HG02870 (cell line): ENCODE measurements at regions not wholly inside any gene's neighbourhood (a gene's known extent, or its start where the extent isn't known, plus 50 kb on each side); places are given as distances from the start of the nearest gene placed in this dataset.
A peak's percentile ranks its signal among the peaks of the same experiment; 100 is the strongest.
"Not testable (repeated sequence)": the region's sequence is repeated elsewhere in the genome, so short reads cannot be mapped to it uniquely, and the experiment has no call there.

Experiments
- ATAC-seq: cut with Tn5 transposase; IDR thresholded peaks from one replicate; pipeline ENCODE4 v1.9.1; 2021; ENCODE audit warnings: mild to moderate bottlenecking, moderate library complexity; ENCODE audit not compliant: unreplicated experiment

DNA sequence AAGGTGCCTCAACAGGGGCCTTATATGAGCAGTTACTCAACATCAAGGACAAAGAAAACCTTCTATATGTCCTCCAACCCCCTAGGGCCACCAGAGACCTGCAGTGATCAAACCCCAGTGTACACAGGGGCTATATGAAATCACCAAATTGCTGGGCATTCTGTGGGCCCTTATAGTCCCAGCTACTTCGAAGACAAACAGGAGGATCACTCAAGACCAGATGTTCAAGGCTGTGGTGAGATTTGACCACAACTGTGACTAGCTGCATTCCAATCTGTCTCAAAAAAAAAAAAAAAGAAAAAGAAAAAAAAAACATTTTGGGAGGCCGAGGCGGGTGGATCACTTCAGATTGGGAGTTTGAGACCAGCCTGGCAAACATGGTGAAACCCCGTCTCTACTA, 51.0 kb upstream of the PRB2 start:
- ATAC-seq: no peak

DNA sequence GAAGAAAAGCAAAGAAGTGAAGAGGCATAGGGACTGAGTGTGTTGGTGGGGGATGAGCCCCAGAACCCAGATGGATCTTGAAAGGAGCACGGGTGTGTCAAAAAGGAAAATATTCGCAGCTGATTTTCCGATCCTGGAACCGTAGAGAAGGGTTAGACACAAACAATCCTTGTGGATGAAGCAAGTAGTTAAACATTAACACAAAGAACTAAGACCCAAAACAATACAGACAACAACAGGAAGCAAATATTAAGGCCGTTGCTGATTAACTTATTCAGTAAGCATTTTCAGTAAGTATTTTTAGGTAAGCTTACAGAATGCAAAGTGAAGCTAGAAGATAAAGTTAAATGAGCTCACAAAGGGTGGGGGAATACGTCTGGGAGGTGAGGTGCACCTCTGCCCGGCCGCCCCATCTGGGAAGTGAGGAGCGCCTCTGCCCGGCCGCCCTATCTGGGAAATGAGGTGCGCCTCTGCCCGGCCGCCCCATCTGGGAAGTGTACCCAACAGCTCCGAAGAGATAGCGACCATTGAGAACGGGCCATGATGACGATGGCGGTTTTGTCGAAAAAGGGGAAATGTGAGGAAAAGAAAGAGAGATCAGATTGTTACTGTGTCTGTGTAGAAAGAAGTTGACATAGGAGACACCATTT, 62.8 kb upstream of the PRB2 start:
- no peak for ATAC-seq

DNA sequence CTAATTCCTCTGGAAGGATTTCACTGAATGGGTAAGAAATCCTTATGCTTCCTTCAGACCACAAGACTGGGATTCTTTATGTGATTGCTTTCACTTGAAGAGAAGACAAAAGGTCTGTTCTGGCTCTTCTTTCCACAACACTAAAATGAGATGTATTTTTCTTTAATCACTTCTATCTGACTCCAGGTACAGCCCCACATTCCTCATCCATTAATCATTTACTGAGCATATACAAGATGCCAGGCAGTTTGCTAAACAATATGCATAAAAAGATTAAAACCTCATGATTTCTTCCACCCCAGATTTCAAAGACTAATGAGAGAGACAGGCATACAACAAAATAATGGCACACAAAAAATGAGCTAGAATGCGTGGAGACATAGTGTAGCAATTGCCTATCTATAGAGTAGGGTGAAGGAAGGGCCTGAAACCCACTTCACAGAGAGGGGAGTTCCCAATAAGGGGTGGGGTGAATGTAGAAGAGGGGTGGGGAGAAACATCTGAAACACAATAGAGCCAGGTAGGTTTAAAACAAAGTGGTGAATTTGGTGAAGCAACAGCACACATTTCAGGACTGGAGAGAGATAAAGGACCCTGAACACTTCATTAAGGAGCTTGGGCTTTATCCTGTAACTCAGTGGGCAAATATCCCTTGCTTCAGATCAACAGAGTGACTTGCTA, 65.1 kb upstream of the PRB2 start:
- no peak for ATAC-seq

DNA sequence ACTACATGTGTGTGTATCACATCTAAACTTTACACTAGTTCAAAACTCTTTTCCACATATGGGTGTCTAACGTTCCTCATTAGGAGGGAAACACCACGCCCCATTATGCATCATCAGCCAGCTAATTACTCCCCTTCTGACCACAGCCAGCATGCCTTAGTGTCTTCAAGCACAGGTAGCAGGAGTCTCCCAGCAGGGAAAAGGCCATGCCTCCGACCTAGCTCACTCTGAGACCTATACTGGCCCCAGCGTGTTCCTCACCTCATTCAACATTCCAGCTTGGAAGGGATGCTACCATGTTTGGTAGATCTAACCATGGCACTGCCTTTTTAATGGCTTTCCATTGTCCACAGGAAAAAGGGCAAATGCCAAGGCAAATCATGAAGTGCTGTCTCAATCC, 66.1 kb upstream of the PRB2 start:
- ATAC-seq: no peak

DNA sequence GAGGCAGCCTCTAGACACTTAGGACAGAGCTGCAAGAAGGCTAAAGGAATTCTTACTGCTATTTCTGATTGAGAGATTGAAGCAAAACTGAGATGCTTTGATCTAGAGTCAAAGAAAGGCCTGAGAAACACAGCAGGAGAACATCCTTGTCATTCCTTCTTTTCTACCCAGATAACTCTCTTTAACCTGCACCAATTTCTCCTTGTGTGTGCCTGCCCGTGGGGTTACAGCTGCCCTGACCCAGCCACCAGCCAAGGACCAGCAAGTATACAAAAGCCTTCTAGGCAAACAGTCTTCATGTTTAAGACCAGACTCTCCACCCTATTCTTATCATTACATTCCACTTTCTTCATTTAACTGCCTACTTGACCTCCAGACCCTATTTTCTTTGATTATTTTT, 81.7 kb upstream of the PRB2 start:
- ATAC-seq: no peak

DNA sequence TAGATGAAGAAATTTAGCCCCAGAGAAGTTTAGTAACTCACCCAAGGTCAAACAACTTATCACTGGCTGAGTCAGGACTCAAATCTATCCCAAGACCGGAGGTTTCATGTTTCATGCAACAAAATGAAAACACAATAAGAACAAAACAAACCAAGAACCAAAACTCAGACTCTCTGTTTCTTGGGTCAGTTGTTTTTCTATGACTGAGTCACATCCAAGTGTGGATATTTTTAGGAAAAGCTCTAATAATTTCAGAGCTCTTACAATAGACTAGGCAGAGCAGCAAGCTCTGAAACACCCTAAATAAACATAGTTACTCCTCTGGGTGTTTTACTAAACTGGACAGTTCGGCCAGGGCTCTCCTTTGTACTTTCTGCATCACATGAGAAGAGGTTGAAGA, 87.6 kb upstream of the PRB2 start:
- no peak for ATAC-seq

DNA sequence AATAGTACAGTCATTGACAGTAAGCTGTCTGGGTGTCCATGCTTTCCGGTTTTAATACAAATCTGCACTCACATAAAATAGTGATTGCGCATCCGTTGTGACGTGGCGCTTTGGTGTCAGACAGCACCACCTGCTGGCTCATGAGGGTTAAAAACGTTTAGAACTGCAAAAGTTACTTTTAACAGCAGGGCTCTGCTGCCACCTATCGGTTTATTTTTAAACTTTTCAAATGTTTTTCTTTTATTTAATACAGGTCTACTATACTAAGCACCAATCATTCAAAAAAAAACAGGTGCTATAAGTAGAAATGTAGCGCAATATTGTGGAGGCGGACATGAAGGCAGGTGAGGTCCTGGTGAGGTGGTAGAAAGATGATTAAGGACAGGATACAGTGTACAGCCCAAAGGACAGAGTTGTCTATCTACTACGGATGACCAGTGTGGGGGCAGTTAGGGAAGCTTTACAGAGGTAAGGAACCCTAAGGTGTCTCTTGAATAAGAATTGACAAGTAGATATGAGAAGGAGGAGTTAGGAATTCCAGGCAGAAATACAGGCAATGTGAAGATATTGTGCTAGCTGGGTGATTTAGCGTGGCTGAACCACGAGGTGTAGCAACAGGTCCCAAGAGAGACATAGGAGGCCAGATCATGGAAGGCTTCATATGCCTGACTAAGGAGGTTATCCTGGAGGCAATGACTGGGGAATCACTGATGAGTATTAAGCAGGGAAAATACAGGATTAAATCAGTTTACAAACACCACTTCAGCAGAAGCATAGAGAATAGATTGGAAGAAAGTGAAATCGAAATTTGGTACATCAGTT, 91.5 kb upstream of the PRB2 start:
- ATAC-seq: no peak

DNA sequence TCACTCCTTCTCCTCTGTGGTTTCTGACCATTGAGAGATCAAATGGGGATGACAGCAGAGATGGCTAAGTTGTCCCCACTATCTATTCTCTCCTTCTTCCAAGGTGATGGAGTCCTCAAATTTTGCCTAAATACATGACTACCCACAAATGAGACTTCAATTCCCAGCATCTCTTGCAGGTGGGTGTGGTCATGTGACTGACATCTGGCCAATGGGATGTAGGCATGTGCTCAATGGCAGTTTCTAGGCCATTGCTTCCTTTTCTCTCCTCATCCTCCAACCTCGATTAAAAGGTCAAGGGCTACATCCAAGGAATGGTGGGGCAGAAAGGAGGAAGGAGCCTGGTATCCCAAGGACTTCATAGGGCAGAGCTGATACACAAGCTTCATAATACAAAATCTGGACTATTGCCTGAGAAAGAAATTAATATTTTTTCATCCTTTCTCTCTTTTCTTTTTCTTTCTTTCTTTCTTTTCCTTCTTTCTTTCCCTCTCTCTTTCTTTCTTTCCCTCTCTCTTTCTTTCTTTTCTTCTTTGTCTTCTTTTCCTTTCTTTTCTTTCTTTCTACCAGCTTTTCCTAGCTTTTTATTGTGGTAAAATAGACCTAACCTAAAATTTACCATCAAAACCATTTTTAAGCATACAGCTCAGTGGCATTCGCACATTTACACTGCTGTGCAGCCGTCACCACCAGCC, 100.9 kb upstream of the PRB2 start:
- ATAC-seq: no peak

DNA sequence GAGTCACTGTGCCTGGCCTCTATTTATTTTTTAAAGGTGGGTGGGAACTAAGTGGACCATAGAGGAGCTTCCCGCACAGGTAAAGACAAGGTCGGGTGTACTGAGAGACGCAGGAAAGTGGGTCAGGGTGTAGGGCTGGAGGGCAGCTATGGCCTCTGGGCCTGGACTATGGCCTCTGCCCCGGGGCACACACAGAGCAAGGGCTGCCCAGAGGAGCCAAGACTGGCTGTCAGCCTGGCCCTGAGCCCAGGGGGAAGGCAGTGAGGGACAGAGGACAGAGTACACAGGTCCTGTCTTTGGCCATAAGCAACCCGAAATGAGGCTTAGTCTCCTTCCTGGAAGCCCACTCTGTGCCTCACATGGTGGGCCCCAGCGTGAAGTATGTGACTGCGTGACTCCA, 102.1 kb upstream of the PRB2 start:
- no peak for ATAC-seq

DNA sequence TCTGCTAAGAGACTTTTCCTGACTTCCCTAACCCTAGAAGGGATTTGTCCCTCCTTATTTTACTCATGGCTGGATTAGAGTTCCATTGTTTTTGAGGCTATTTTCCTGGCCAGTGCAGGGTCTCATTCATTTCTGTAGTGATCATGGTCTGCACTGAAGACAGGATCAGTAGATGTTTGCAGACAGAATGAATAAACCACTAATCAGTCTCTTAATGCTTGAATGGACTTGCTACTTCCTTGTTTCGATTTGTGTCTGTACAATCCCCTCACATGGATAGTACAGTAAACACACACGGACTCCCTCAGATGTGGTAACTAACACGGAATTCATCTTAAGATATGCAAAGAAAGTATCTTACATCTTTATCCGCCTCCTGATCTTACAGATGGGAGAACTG, 102.6 kb upstream of the PRB2 start:
- peak; percentile 74 for ATAC-seq

DNA sequence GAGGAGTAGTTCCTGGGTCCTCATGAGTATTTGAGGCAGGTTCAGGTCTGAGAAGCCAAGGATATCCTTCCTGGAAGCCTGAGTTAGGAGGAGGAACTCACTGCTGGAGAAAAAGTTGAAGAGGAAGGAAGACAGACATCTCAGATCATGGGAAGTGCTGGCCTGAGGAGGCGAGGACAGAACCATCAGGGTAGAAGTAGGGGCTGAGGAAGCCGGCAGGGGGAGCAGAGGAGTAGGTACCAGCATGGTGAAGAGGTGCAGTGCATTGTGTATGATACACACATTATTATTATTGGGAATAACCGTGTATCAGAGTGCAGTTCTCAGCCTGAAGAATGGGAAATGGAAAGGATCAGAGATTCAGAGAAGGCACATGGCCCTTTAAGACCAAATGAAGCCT, 103.2 kb upstream of the PRB2 start:
- ATAC-seq: not testable (repeated sequence)

DNA sequence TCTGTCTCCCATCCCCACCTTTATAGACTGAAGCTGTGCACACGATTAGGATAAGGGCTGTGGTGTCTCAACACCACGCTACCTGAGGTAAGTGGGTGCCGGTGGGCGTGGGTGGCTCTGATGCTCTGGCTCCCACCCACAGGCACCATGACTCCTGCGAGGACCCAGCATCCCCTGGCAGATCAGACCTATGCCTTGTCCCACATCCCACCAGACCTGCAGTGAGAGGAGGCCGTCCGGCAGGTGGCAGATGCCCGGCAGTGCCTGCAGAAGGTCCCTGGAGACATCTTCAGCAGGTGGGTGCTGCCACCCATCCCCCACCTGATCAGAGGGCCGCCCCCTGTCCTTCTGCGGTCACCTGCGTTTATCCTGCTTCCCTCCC, 104.4 kb upstream of the PRB2 start:
- no peak for ATAC-seq

DNA sequence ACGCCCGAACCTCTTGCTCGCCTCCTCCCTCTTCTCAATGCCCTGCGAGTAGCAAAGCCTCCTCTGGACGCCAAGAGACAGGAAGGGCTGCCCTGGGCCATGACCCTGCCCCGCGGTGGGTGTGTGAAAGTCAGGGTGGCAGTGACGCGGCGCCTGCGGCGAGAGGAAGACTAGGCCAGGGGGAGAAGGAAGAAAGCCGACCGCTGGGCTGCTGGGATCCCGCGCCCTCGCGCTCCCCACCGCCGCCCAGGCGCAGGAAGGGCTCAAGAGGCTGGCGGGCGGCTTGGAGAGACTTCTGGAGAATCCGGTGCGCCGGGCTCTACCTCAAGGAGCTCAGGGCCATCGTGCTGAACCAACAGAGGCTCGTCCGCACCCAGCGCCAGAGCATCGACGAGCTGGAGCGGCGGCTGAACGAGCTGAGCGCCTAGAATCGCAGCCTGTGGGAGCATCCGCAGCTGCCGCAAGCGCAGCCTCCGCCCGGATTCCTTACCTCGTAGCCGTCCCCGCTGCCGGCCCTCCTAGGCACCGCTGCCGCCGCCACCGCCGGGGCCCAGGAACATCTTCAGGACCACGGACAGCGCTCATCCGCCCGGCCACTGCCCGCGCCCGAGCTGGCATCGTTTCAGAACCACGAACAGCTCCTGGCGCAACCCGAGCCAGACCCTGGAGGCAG, 105.0 kb upstream of the PRB2 start:
- no peak for ATAC-seq

DNA sequence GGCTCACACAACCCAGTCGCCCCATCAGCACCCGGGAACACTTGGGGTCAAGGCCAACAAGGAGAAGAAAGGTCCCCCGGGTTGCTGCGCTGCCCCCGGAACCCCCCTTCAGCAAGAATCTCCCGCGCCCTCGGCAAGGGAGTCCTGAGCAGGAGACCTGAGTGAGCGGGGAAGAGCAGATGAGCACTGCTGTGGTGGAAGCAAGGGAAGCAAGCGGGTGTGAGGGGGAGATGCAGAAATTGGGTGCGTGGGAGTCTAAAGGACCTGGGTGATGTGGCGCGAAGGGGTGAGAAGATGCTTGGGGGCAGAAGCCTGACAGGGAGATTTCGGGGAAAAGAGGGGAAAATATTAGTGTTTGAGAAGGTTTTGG, 105.5 kb upstream of the PRB2 start:
- ATAC-seq: no peak

DNA sequence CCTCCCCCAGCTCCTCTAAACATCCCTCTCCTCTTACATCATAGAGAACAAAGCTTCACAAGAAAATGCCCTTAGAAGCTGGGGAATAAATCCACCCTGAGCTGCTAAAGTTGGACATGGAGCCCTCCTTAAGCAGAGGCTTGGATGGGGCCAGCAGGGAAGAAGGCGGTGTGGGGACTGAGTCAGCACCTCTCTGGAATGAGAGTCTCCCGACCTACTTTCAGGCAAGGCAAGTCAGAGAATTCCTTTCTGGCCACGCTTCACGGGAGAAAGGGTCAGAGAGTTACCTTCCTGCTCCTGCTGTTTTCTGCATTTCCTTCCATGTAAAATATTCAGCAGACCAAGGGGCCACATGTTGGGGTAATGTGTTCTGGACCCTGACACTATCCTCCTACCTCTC, 113.3 kb upstream of the PRB2 start:
- no peak for ATAC-seq

DNA sequence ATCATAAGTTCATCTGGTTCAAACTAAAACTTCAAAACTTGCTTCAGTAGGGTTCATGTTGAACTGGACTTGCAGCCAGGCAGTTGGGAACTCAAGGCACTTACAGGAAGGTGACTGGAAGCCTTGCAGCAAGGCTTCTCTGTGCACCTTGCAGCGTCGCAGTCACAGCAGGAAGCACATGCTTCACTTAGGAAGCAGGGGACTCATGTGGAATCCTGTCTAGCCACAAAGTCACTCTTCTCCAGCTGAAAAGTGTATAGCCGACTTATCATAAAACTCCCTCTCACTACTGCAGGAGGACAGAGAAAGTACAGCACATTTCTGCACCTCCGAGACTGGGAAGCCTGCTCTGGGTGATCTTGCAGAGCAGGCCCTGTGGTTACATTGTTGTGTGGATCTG, 114.0 kb upstream of the PRB2 start:
- ATAC-seq: no peak

DNA sequence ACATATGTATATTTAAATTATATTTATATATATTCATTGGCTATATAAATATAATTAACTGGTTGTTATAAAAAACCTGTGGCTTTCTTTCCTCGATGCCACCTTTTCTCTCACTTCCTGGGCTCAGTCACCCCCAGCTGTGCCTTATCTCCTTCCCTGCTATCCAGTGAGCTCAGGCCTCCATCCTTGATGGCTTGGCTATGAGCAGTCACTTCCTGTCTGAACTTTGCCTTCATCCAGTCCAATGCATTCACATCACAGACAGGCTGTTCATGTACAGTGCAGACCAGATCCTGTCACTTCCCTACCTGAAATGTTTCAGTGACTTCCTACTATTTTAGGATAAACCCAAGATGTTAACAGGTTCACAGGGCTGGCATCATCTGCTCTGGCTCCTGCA, 115.3 kb upstream of the PRB2 start:
- ATAC-seq: no peak

DNA sequence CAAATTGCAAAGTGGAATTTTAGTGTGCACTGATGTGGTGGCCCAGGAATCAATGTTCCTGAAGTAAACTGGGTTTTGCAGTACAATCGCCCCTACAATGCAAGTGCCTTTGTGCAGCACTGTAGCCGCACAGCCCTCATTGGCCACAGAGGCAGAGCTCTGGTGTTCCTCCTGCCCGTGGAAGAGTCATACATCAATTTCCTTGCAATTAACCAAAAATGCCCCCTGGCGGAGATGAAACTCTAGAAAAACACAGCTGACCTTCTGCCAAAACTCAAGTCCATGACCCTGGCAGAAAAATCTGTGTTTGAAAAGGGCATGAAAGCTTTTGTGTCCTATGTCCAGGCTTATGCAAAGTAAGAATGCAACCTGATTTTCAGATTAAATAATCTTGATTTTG, 117.9 kb upstream of the PRB2 start:
- ATAC-seq: no peak

DNA sequence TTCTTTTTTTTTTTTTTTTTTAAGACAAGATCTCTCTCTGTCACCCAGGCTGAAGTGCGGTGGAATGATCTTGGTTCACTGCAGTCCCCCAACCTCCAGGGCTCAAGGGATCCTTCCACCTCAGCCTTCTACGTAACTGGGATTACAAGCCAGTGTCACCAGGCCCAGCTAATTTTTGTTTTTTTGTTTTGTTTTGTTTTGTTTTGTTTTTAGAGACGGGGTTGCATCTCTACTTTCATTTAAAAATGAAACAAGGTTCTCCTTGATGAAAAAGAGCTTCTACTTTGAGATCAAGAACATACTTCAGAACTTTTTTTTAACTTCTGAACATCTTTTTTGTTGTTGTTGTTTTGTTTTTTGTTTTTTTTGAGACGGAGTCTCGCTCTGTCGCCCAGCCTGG, 121.7 kb upstream of the PRB2 start:
- ATAC-seq: no peak

DNA sequence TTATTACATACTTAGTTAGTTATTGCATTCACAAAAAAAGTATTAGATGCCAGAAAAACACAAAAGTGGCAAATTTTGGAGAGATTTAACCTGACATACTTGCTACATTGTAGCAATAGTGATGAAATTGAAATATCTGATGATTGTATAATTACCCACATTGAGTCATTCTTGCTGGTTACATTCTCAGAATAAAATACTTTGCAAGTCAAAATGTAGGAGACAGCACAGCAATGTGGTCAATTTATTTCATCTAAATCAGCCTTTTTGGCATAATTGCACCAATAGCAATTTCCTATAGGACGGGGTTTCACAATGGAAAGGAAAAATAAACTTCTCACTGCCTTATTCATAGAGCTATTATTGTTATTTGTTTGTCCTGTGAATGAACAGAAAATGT, 125.0 kb upstream of the ETV6 start:
- no peak for ATAC-seq

DNA sequence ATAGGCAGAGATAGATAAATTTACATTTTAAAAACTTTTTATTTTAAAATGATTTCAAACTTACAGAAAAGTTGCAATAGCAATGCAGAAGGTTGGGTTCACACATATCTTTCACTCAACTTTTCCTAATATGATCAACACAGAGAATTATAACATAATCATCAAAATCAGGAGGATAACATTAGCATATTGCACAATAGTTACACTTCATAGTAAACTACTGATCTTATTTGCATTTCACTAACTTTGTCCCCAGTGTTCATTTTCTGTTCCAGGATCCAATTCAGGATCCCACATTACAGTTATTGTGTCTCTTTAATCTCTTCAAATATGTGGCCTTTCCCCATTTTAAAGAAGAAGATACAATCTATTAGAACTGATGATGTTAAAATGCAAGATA, 115.4 kb upstream of the ETV6 start:
- no peak for ATAC-seq
